ENCODE measurements at regions not wholly inside any gene's neighbourhood (a gene's known extent, or its start where the extent isn't known, plus 50 kb on each side); places are given as distances from the start of the nearest gene placed in this dataset.

GRCh38 chr1:30810416-30811080, 53.0 kb upstream of the LAPTM5 start:
- H3K27ac ChIP-seq (ENCODE audit: low read depth, low read length) = no peak overlapping the region
- intact Hi-C loops (cut with micrococcal nuclease) = no loop called here
- POLR2A ChIA-PET = no interaction called here
- no peaks in the 10 kb centered on the region for H3K36me3 ChIP-seq (ENCODE audit: control insufficient read depth in 1 of 2, insufficient read depth in 2 of 2, low read length in 2 of 2)
- ATAC-seq (no peak), DNase-seq (ENCODE audit: low read depth, low spot score) (no peak)
- no peak overlapping the region for H3K9ac ChIP-seq (ENCODE audit: low read length)
- no peaks in the 10 kb centered on the region for H4K20me1 ChIP-seq (ENCODE audit: insufficient read depth)
- no peak overlapping the region for H3K4me2 ChIP-seq (ENCODE audit: low read length)
- H2AFZ ChIP-seq (ENCODE audit: low read depth, low read length, poor library complexity, severe bottlenecking) = no peak overlapping the region
- H3K79me2 ChIP-seq (ENCODE audit: insufficient read depth, low read length) = no peaks in the 10 kb centered on the region
- H3K27me3 ChIP-seq (ENCODE audit: insufficient read depth, low read length) = peaks cover 7% of the 10 kb centered on the region; the same call in 1 of the 2 replicates
- RAD21 ChIA-PET (ENCODE audit: low non-redundant PET in 1 of 2, low total read pairs in 2 of 2, uncharacterized antibody in 2 of 2, unreplicated experiment in 2 of 2) = no interaction called here
- H3K9me3 ChIP-seq (ENCODE audit: control insufficient read depth in 1 of 2, insufficient read depth in 1 of 2, low read depth in 1 of 2, low read length in 2 of 2) = no peaks in the 10 kb centered on the region
- no peaks in the 10 kb centered on the region for H3K9me2 ChIP-seq (ENCODE audit: insufficient read depth)
- H3K4me3 ChIP-seq (replicated peaks in 1 of 2; ENCODE audit: low read depth in 1 of 2, low read length in 2 of 2) = no peak overlapping the region
- CTCF ChIA-PET = no interaction called here
- H3K4me1 ChIP-seq (ENCODE audit: control insufficient read depth in 1 of 2, insufficient read depth in 2 of 2, low read length in 2 of 2) = peaks cover 4 to 17% of the 10 kb centered on the region in 2 experiments; a peak in 2 of 4 replicates
- TF ChIP-seq MAX (IDR thresholded peaks at IDR 0.05) = no peak
- no peak for TF ChIP-seq ZNF274 (IDR thresholded peaks at IDR 0.05; ENCODE audit: low read depth, low read length)
- TF ChIP-seq EZH2phosphoT487 (IDR thresholded peaks at IDR 0.05; ENCODE audit: borderline replicate concordance) = no peak
- TF ChIP-seq SIN3A (IDR thresholded peaks at IDR 0.05; ENCODE audit: low read depth) = no peak
- no peak for TF ChIP-seq REST (IDR thresholded peaks at IDR 0.05; ENCODE audit: low read depth)
- TF ChIP-seq CBX3 (IDR thresholded peaks at IDR 0.05; ENCODE audit: low read depth) = no peak
- no peak for TF ChIP-seq RAD21 (IDR thresholded peaks at IDR 0.05; ENCODE audit: low read depth)
- TF ChIP-seq ZBTB33 (IDR thresholded peaks at IDR 0.05; ENCODE audit: extremely low read depth, insufficient replicate concordance, low read length) = no peak
- TF ChIP-seq EZH2 (IDR thresholded peaks at IDR 0.05) = no peak
- no peak for TF ChIP-seq SRF (IDR thresholded peaks at IDR 0.05; ENCODE audit: low read depth)
- TF ChIP-seq JUND (IDR thresholded peaks at IDR 0.05) = no peak
- BruUV-seq (replicated peaks) = no TSS peak

Measured in HCT116 (cell line).